ENCODE measurements at regions not wholly inside any gene's neighbourhood (a gene's known extent, or its start where the extent isn't known, plus 50 kb on each side); places are given as distances from the start of the nearest gene placed in this dataset.

- H4K8ac ChIP-seq (ENCODE audit: low read depth, low read length) = no peak overlapping the region
- H3K4ac ChIP-seq (ENCODE audit: low read length) = no peak overlapping the region
- no peak for DNase-seq (ENCODE audit: low spot score)
- H3K79me1 ChIP-seq (ENCODE audit: low read depth, low read length) = no peaks in the 10 kb centered on the region
- H2AFZ ChIP-seq (ENCODE audit: low read length) = no peak overlapping the region
- H2BK5ac ChIP-seq (ENCODE audit: low read length) = peak overlapping the region; percentile 9
- H3K9ac ChIP-seq (ENCODE audit: low read depth, low read length, poor library complexity) = no peak overlapping the region
- H3K4me3 ChIP-seq (ENCODE audit: low read length in 2 of 2) = peak overlapping the region in 1 of 2 donors; percentile 7
- H2AK5ac ChIP-seq (ENCODE audit: low read depth, low read length) = no peak overlapping the region
- no peak overlapping the region for H3K23ac ChIP-seq (ENCODE audit: low read depth, low read length, poor library complexity)
- H2BK12ac ChIP-seq (ENCODE audit: low read length) = no peak overlapping the region
- H2BK120ac ChIP-seq (ENCODE audit: low read depth, low read length) = no peak overlapping the region
- H3K36me3 ChIP-seq (replicated peaks in 1 of 2; ENCODE audit: control insufficient read depth in 2 of 2, insufficient read depth in 2 of 2, low read length in 2 of 2) = no peaks in the 10 kb centered on the region
- H3K9me3 ChIP-seq (replicated peaks in 1 of 2; ENCODE audit: control insufficient read depth in 2 of 2, insufficient read depth in 1 of 2, low read depth in 1 of 2, low read length in 2 of 2) = peaks cover 16 to 23% of the 10 kb centered on the region in 2 donors
- H2BK15ac ChIP-seq (ENCODE audit: low read length) = no peak overlapping the region
- WGBS, 2 donors (ENCODE audit: extremely low coverage in 2 of 2, insufficient read length in 2 of 2, insufficient replicate concordance in 1 of 2) = no CpG with 5 or more reads among the region's 5 CpGs
- no peak overlapping the region for H4K91ac ChIP-seq (ENCODE audit: low read depth, low read length, poor library complexity)
- no peak overlapping the region for H3K18ac ChIP-seq (ENCODE audit: low read length)
- no peaks in the 10 kb centered on the region for H3K27me3 ChIP-seq (ENCODE audit: control insufficient read depth in 3 of 3, insufficient read depth in 3 of 3, low read depth in 1 of 3, low read length in 3 of 3)
- H3K4me1 ChIP-seq (ENCODE audit: control insufficient read depth in 2 of 2, insufficient read depth in 1 of 2, low read depth in 1 of 2, low read length in 2 of 2) = no peaks in the 10 kb centered on the region
- H3K27ac ChIP-seq (replicated peaks; ENCODE audit: low read length) = no peak overlapping the region
- H3K4me2 ChIP-seq (ENCODE audit: insufficient read depth, low read length, poor library complexity, severe bottlenecking) = no peak overlapping the region
- no peak overlapping the region for H3K14ac ChIP-seq (ENCODE audit: low read length)
Measured at GRCh38 chr10:78491812-78492211, 458.1 kb downstream of the RPS24 start.

GRCh38 chr10:78492424-78492823 lies 458.8 kb downstream of the RPS24 start:
- no peak overlapping the region for H2BK12ac ChIP-seq (ENCODE audit: low read length)
- no peak overlapping the region for H3K9ac ChIP-seq (ENCODE audit: low read depth, low read length, poor library complexity)
- H2BK15ac ChIP-seq (ENCODE audit: low read length) = no peak overlapping the region
- H2BK120ac ChIP-seq (ENCODE audit: low read depth, low read length) = no peak overlapping the region
- no peaks in the 10 kb centered on the region for H3K4me1 ChIP-seq (ENCODE audit: control insufficient read depth in 2 of 2, insufficient read depth in 1 of 2, low read depth in 1 of 2, low read length in 2 of 2)
- H4K8ac ChIP-seq (ENCODE audit: low read depth, low read length) = no peak overlapping the region
- H3K9me3 ChIP-seq (replicated peaks in 1 of 2; ENCODE audit: control insufficient read depth in 2 of 2, insufficient read depth in 1 of 2, low read depth in 1 of 2, low read length in 2 of 2) = peaks cover 16 to 23% of the 10 kb centered on the region in 2 donors
- H3K4me3 ChIP-seq (ENCODE audit: low read length in 2 of 2) = no peak overlapping the region
- H3K18ac ChIP-seq (ENCODE audit: low read length) = no peak overlapping the region
- H2BK5ac ChIP-seq (ENCODE audit: low read length) = no peak overlapping the region
- H3K27ac ChIP-seq (replicated peaks; ENCODE audit: low read length) = no peak overlapping the region
- H3K23ac ChIP-seq (ENCODE audit: low read depth, low read length, poor library complexity) = no peak overlapping the region
- no peaks in the 10 kb centered on the region for H3K79me1 ChIP-seq (ENCODE audit: low read depth, low read length)
- no peak overlapping the region for H3K14ac ChIP-seq (ENCODE audit: low read length)
- H3K4ac ChIP-seq (ENCODE audit: low read length) = no peak overlapping the region
- no peak overlapping the region for H4K91ac ChIP-seq (ENCODE audit: low read depth, low read length, poor library complexity)
- H3K36me3 ChIP-seq (replicated peaks in 1 of 2; ENCODE audit: control insufficient read depth in 2 of 2, insufficient read depth in 2 of 2, low read length in 2 of 2) = no peaks in the 10 kb centered on the region
- DNase-seq (ENCODE audit: low spot score) = no peak
- H3K4me2 ChIP-seq (ENCODE audit: insufficient read depth, low read length, poor library complexity, severe bottlenecking) = no peak overlapping the region
- H2AK5ac ChIP-seq (ENCODE audit: low read depth, low read length) = no peak overlapping the region
- H3K27me3 ChIP-seq (ENCODE audit: control insufficient read depth in 3 of 3, insufficient read depth in 3 of 3, low read depth in 1 of 3, low read length in 3 of 3) = no peaks in the 10 kb centered on the region
- no peak overlapping the region for H2AFZ ChIP-seq (ENCODE audit: low read length)

DNA sequence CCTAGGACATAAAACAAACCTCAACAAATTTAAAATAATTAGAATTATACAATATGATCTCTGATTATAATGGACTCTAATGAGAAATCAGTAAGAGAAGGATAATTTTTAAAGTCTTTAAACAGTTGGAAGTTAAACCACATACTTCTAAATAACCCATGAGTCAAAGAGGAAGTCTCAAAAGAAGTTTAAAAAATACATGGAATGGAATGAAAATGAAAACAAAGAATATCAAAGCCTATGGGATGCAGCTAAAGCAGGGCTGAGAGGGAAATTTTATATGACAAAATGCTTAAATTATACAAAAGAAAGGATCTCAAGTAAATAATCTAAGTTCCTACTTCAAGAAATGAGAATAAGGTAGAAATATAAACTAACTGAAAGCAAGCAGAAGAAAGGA lies 460.5 kb downstream of the RPS24 start:
- H3K27ac ChIP-seq (replicated peaks; ENCODE audit: low read length) = no peak overlapping the region
- no peak overlapping the region for H4K91ac ChIP-seq (ENCODE audit: low read depth, low read length, poor library complexity)
- no peaks in the 10 kb centered on the region for H3K4me1 ChIP-seq (ENCODE audit: control insufficient read depth in 2 of 2, insufficient read depth in 1 of 2, low read depth in 1 of 2, low read length in 2 of 2)
- H3K4me2 ChIP-seq (ENCODE audit: insufficient read depth, low read length, poor library complexity, severe bottlenecking) = no peak overlapping the region
- no peak overlapping the region for H3K23ac ChIP-seq (ENCODE audit: low read depth, low read length, poor library complexity)
- no peak overlapping the region for H2BK12ac ChIP-seq (ENCODE audit: low read length)
- no peak overlapping the region for H2AK5ac ChIP-seq (ENCODE audit: low read depth, low read length)
- no peak overlapping the region for H4K8ac ChIP-seq (ENCODE audit: low read depth, low read length)
- DNase-seq (ENCODE audit: low spot score) = no peak
- H2BK120ac ChIP-seq (ENCODE audit: low read depth, low read length) = no peak overlapping the region
- H2BK5ac ChIP-seq (ENCODE audit: low read length) = no peak overlapping the region
- no peaks in the 10 kb centered on the region for H3K36me3 ChIP-seq (replicated peaks in 1 of 2; ENCODE audit: control insufficient read depth in 2 of 2, insufficient read depth in 2 of 2, low read length in 2 of 2)
- no peak overlapping the region for H3K4ac ChIP-seq (ENCODE audit: low read length)
- H3K79me1 ChIP-seq (ENCODE audit: low read depth, low read length) = no peaks in the 10 kb centered on the region
- peaks cover 12 to 18% of the 10 kb centered on the region in 2 donors for H3K9me3 ChIP-seq (replicated peaks in 1 of 2; ENCODE audit: control insufficient read depth in 2 of 2, insufficient read depth in 1 of 2, low read depth in 1 of 2, low read length in 2 of 2)
- no peak overlapping the region for H3K18ac ChIP-seq (ENCODE audit: low read length)
- H3K27me3 ChIP-seq (ENCODE audit: control insufficient read depth in 3 of 3, insufficient read depth in 3 of 3, low read depth in 1 of 3, low read length in 3 of 3) = no peaks in the 10 kb centered on the region
- H3K9ac ChIP-seq (ENCODE audit: low read depth, low read length, poor library complexity) = no peak overlapping the region
- H2AFZ ChIP-seq (ENCODE audit: low read length) = no peak overlapping the region
- H3K14ac ChIP-seq (ENCODE audit: low read length) = no peak overlapping the region
- H3K4me3 ChIP-seq (ENCODE audit: low read length in 2 of 2) = no peak overlapping the region
- no peak overlapping the region for H2BK15ac ChIP-seq (ENCODE audit: low read length)

DNA sequence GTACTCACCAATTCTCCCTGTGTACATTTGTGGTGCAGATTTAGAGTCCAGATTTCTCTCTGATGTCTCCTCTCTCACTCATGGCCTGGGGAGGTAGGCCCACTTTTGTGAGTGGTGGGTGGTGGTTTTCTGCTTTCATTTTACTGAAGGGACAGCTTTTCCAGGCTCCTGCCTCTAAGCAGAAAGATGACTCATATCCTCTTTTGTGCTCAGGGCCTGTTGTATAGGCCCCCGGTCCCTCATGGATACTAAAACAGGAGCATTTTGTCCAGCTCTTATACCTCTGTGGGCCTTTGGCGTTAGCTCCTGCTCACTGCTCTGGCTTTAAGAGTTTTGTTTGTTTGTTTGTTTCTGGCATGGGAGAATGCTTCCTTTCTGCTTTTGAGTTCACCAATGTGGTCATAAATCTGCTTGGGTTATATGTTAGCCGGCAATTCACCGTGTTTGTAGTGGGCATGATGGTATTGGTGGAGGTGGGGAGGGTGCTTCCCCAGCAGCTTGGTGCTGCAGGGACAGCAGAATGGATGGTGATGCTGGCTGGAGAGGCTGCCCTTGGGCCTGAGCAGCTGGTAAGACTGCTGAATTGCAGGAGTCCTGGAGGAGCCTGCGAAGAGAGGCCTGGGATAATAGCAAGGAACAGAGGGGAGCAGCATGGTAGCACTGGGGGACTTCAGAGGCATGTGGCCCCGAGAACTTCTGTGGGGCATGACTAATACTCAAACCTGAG lies 468.7 kb downstream of the RPS24 start:
- H3K4me1 ChIP-seq (ENCODE audit: control insufficient read depth in 2 of 2, insufficient read depth in 1 of 2, low read depth in 1 of 2, low read length in 2 of 2) = peaks cover 8 to 9% of the 10 kb centered on the region in 2 donors
- H2BK120ac ChIP-seq (ENCODE audit: low read depth, low read length) = no peak overlapping the region
- H3K9ac ChIP-seq (ENCODE audit: low read depth, low read length, poor library complexity) = no peak overlapping the region
- H3K4me3 ChIP-seq (ENCODE audit: low read length in 2 of 2) = no peak overlapping the region
- H3K79me1 ChIP-seq (ENCODE audit: low read depth, low read length) = no peaks in the 10 kb centered on the region
- H3K27ac ChIP-seq (replicated peaks; ENCODE audit: low read length) = no peak overlapping the region
- no peaks in the 10 kb centered on the region for H3K9me3 ChIP-seq (replicated peaks in 1 of 2; ENCODE audit: control insufficient read depth in 2 of 2, insufficient read depth in 1 of 2, low read depth in 1 of 2, low read length in 2 of 2)
- no peak overlapping the region for H3K4ac ChIP-seq (ENCODE audit: low read length)
- H3K36me3 ChIP-seq (replicated peaks in 1 of 2; ENCODE audit: control insufficient read depth in 2 of 2, insufficient read depth in 2 of 2, low read length in 2 of 2) = no peaks in the 10 kb centered on the region
- WGBS, 2 donors (ENCODE audit: extremely low coverage in 2 of 2, insufficient read length in 2 of 2, insufficient replicate concordance in 1 of 2) = no CpG with 5 or more reads among the region's 6 CpGs
- no peak overlapping the region for H3K23ac ChIP-seq (ENCODE audit: low read depth, low read length, poor library complexity)
- H3K27me3 ChIP-seq (ENCODE audit: control insufficient read depth in 3 of 3, insufficient read depth in 3 of 3, low read depth in 1 of 3, low read length in 3 of 3) = no peaks in the 10 kb centered on the region
- H2AFZ ChIP-seq (ENCODE audit: low read length) = peak overlapping the region; percentile 84
- no peak overlapping the region for H2BK12ac ChIP-seq (ENCODE audit: low read length)
- H3K14ac ChIP-seq (ENCODE audit: low read length) = no peak overlapping the region
- no peak overlapping the region for H2AK5ac ChIP-seq (ENCODE audit: low read depth, low read length)
- no peak overlapping the region for H4K91ac ChIP-seq (ENCODE audit: low read depth, low read length, poor library complexity)
- no peak for DNase-seq (ENCODE audit: low spot score)
- H4K8ac ChIP-seq (ENCODE audit: low read depth, low read length) = no peak overlapping the region
- H3K18ac ChIP-seq (ENCODE audit: low read length) = peak overlapping the region; percentile 32
- H2BK5ac ChIP-seq (ENCODE audit: low read length) = no peak overlapping the region
- no peak overlapping the region for H3K4me2 ChIP-seq (ENCODE audit: insufficient read depth, low read length, poor library complexity, severe bottlenecking)
- no peak overlapping the region for H2BK15ac ChIP-seq (ENCODE audit: low read length)

Measured in neuronal stem cell (in vitro differentiated cells).